Endodermal cell (in vitro differentiated cells): ENCODE measurements at regions not wholly inside any gene's neighbourhood (a gene's known extent, or its start where the extent isn't known, plus 50 kb on each side); places are given as distances from the start of the nearest gene placed in this dataset.

ENCODE experiments used
- DNase-seq: peaks from one replicate; pipeline ENCODE4 v3.0.0-alpha.2; 2017
- H3K27ac ChIP-seq: 2 replicates; pipeline ENCODE4 v1.5.1; 2013; ENCODE audit warnings: mild to moderate bottlenecking, low read depth, low read length, moderate library complexity
- H3K27me3 ChIP-seq: 2 replicates; pipeline ENCODE4 v1.6.1; 2013; ENCODE audit warnings: mild to moderate bottlenecking, low read length, moderate library complexity; ENCODE audit not compliant: insufficient read depth, control insufficient read depth, poor library complexity, severe bottlenecking
- H3K36me3 ChIP-seq: 2 replicates; pipeline ENCODE4 v1.7.0; 2013; ENCODE audit warnings: mild to moderate bottlenecking, low read length, moderate library complexity; ENCODE audit not compliant: control insufficient read depth, insufficient read depth
- H3K4me1 ChIP-seq: one replicate; pipeline ENCODE4 v1.7.0; 2013; ENCODE audit warnings: low read length; ENCODE audit not compliant: control insufficient read depth, insufficient read depth
- H3K4me3 ChIP-seq: 2 replicates; pipeline ENCODE4 v1.5.1; 2013; ENCODE audit warnings: mild to moderate bottlenecking, low read length, moderate library complexity
- H3K9ac ChIP-seq: 2 replicates; pipeline ENCODE4 v1.6.1; 2013; ENCODE audit warnings: mild to moderate bottlenecking, low read length, moderate library complexity; ENCODE audit not compliant: poor library complexity, severe bottlenecking; ENCODE audit errors: extremely low read depth
- H3K9me3 ChIP-seq: 2 replicates; pipeline ENCODE4 v1.6.1; 2013; ENCODE audit warnings: mild to moderate bottlenecking, low read length, moderate library complexity; ENCODE audit not compliant: control insufficient read depth
- H3K27ac Mint-ChIP-seq: 2 replicates; pipeline ENCODE4 v1.8.0; 2020; ENCODE audit warnings: mixed read lengths
- H3K27me3 Mint-ChIP-seq: 2 replicates; pipeline ENCODE4 v1.8.0; 2021; ENCODE audit warnings: mild to moderate bottlenecking, mixed read lengths; ENCODE audit not compliant: insufficient read depth
- H3K36me3 Mint-ChIP-seq: 2 replicates; pipeline ENCODE4 v1.8.0; 2020; ENCODE audit warnings: low read depth, mixed read lengths
- H3K4me1 Mint-ChIP-seq: 2 replicates; pipeline ENCODE4 v1.8.0; 2020; ENCODE audit warnings: mixed read lengths
- H3K4me3 Mint-ChIP-seq: 2 replicates; pipeline ENCODE4 v1.8.0; 2020; ENCODE audit warnings: mild to moderate bottlenecking, moderate library complexity, mixed read lengths
- H3K9me3 Mint-ChIP-seq: 2 replicates; pipeline ENCODE4 v1.8.0; 2020; ENCODE audit warnings: mild to moderate bottlenecking, mixed read lengths
- CTCF ChIP-seq: fragments of 200-600 bp; sonication (generic); conservative IDR thresholded peaks from 2 replicates; pipeline ENCODE4 v1.5.0; 2021; ENCODE audit warnings: antibody characterized with exemption, mild to moderate bottlenecking
- WGBS, 2 experiments: methylation state at CpG; one replicate each; pipeline versions ENCODE4 v1.1.5 to v1.1.7; 2013; ENCODE audit warnings: missing lambda C conversion rate in 2 of 2, mixed read lengths in 1 of 2; ENCODE audit not compliant: insufficient coverage in 1 of 2, insufficient read length in 1 of 2; 5-methylcytosine and 5-hydroxymethylcytosine counted together

GRCh38 chr4:174066611-174067205, 216.8 kb downstream of the FBXO8 start:
- H3K9me3 Mint-ChIP-seq, result no peaks in the 10 kb centered on the region
- H3K27ac ChIP-seq, result no peak overlapping the region
- 89 to 90% methylated on average over 2 to 3 of the region's 3 CpGs for WGBS, 2 experiments
- H3K9me3 ChIP-seq, result no peaks in the 10 kb centered on the region
- H3K4me3 ChIP-seq, result no peak overlapping the region
- H3K36me3 Mint-ChIP-seq, result no peaks in the 10 kb centered on the region
- no peak for DNase-seq
- H3K4me1 Mint-ChIP-seq, result no peaks in the 10 kb centered on the region
- H3K9ac ChIP-seq, result no peak overlapping the region
- no peaks in the 10 kb centered on the region for H3K4me1 ChIP-seq
- no peak for TF ChIP-seq CTCF
- no peak overlapping the region for H3K4me3 Mint-ChIP-seq
- H3K27me3 Mint-ChIP-seq, result peaks cover 6% of the 10 kb centered on the region
- no peak overlapping the region for H3K27ac Mint-ChIP-seq
- H3K36me3 ChIP-seq, result no peaks in the 10 kb centered on the region
- no peaks in the 10 kb centered on the region for H3K27me3 ChIP-seq

- Histone ChIP-seq H3K27ac (no peak overlapping the region), H3K4me1 (no peaks in the 10 kb centered on the region), H3K9ac (no peak overlapping the region), H3K27me3 (no peaks in the 10 kb centered on the region), H3K36me3 (no peaks in the 10 kb centered on the region), H3K9me3 (no peaks in the 10 kb centered on the region), H3K4me3 (no peak overlapping the region)
- no peak for TF ChIP-seq CTCF
- no peaks in the 10 kb centered on the region for H3K9me3 Mint-ChIP-seq
- H3K27me3 Mint-ChIP-seq, result peaks cover 6% of the 10 kb centered on the region
- no peak overlapping the region for H3K4me3 Mint-ChIP-seq
- H3K4me1 Mint-ChIP-seq, result no peaks in the 10 kb centered on the region
- DNase-seq, result no peak
- H3K27ac Mint-ChIP-seq, result no peak overlapping the region
- H3K36me3 Mint-ChIP-seq, result no peaks in the 10 kb centered on the region
These were observed 220.6 kb downstream of the FBXO8 start for GRCh38 chr4:174062831-174063230.

GRCh38 chr4:174061026-174061425, 222.4 kb downstream of the FBXO8 start:
- WGBS, 2 experiments, result 90 to 100% methylated on average over 2 of the region's 2 CpGs

More at GRCh38 chr4:174061026-174061425, 222.4 kb downstream of the FBXO8 start:
- Histone ChIP-seq H3K27ac (no peak overlapping the region), H3K4me1 (no peaks in the 10 kb centered on the region), H3K9ac (no peak overlapping the region), H3K4me3 (no peak overlapping the region), H3K36me3 (no peaks in the 10 kb centered on the region), H3K9me3 (no peaks in the 10 kb centered on the region), H3K27me3 (no peaks in the 10 kb centered on the region)
- DNase-seq, result no peak
- Mint-ChIP-seq H3K4me1 (no peaks in the 10 kb centered on the region), H3K27ac (no peak overlapping the region), H3K9me3 (no peaks in the 10 kb centered on the region), H3K36me3 (no peaks in the 10 kb centered on the region), H3K4me3 (no peak overlapping the region), H3K27me3 (no peaks in the 10 kb centered on the region)
- no peak for TF ChIP-seq CTCF
